Natural killer cell (primary cell): ENCODE measurements at regions not wholly inside any gene's neighbourhood (a gene's known extent, or its start where the extent isn't known, plus 50 kb on each side); places are given as distances from the start of the nearest gene placed in this dataset.

ENCODE experiments used
- ATAC-seq, 3 donors: fragments of 150-1000 bp in 2 of 3; fragments of 200-7000 bp in 1 of 3; cut with Tn5 transposase; 1 replicate in 1 of 3; 2 replicates in 2 of 3; pipeline ENCODE4 v1.10.0; 2021; ENCODE audit warnings: mild to moderate bottlenecking in 2 of 3, moderate library complexity in 2 of 3
- DNase-seq, 2 donors: peaks; one replicate each; pipeline versions ENCODE4 v3.0.0 to v3.0.0-alpha.2; 2013 to 2021; ENCODE audit warnings: mixed read lengths in 1 of 2
- H3K27ac ChIP-seq: one replicate; pipeline ENCODE4 v1.5.1; 2013; ENCODE audit warnings: mild to moderate bottlenecking, low read length
- H3K27me3 ChIP-seq: one replicate; pipeline ENCODE4 v1.6.1; 2013; ENCODE audit warnings: low read length; ENCODE audit not compliant: control insufficient read depth, insufficient read depth
- H3K36me3 ChIP-seq: one replicate; pipeline ENCODE4 v1.6.1; 2013; ENCODE audit warnings: low read length; ENCODE audit not compliant: control insufficient read depth, insufficient read depth
- H3K4me1 ChIP-seq: one replicate; pipeline ENCODE4 v1.6.1; 2013; ENCODE audit warnings: low read length; ENCODE audit not compliant: control insufficient read depth, insufficient read depth
- H3K4me3 ChIP-seq: one replicate; pipeline ENCODE4 v1.5.1; 2013; ENCODE audit warnings: low read length
- H3K9me3 ChIP-seq: one replicate; pipeline ENCODE4 v1.6.1; 2013; ENCODE audit warnings: low read length; ENCODE audit not compliant: control insufficient read depth, insufficient read depth
- H3K27ac Mint-ChIP-seq, 2 donors: one replicate each; pipeline ENCODE4 v1.8.0; 2022; ENCODE audit warnings: mild to moderate bottlenecking in 2 of 2, mixed read lengths in 2 of 2, moderate library complexity in 1 of 2
- H3K27me3 Mint-ChIP-seq, 2 donors: one replicate each; pipeline ENCODE4 v1.8.0; 2022; ENCODE audit warnings: low read depth in 2 of 2, mixed read lengths in 2 of 2
- H3K36me3 Mint-ChIP-seq: one replicate; pipeline ENCODE4 v1.8.0; 2022; ENCODE audit warnings: mixed read lengths
- H3K4me1 Mint-ChIP-seq, 2 donors: one replicate each; pipeline ENCODE4 v1.8.0; 2022; ENCODE audit warnings: mixed read lengths in 2 of 2
- H3K4me3 Mint-ChIP-seq: one replicate; pipeline ENCODE4 v1.8.0; 2022; ENCODE audit warnings: mild to moderate bottlenecking, moderate library complexity, mixed read lengths
- H3K9me3 Mint-ChIP-seq, 2 donors: one replicate each; pipeline ENCODE4 v1.8.0; 2022; ENCODE audit warnings: mixed read lengths in 2 of 2
- CTCF ChIP-seq: fragments of 200-600 bp; IDR thresholded peaks from one replicate; pipeline ENCODE4 v1.8.0; 2022; ENCODE audit warnings: antibody characterized with exemption
- WGBS: methylation state at CpG from one replicate; pipeline ENCODE4 v1.1.7; 2013; ENCODE audit warnings: missing lambda C conversion rate; ENCODE audit not compliant: insufficient coverage; 5-methylcytosine and 5-hydroxymethylcytosine counted together
- intact Hi-C: fragments of 100-400 bp; cut with micrococcal nuclease; formaldehyde crosslinking; loops from one replicate; pipeline ENCODE4 v1.14.2; 2022

- DNase-seq (peak in 1 of 2 donors; percentile 33), ATAC-seq (no peak)
- peaks cover 26% of the 10 kb centered on the region for H3K4me1 ChIP-seq
- H3K36me3 ChIP-seq: no peaks in the 10 kb centered on the region
- H3K27me3 Mint-ChIP-seq: no peaks in the 10 kb centered on the region
- H3K27ac Mint-ChIP-seq: no peak overlapping the region
- H3K4me1 Mint-ChIP-seq: peaks cover 28 to 29% of the 10 kb centered on the region in 2 donors
- no peaks in the 10 kb centered on the region for H3K27me3 ChIP-seq
- H3K36me3 Mint-ChIP-seq: no peaks in the 10 kb centered on the region
- no peak overlapping the region for H3K4me3 ChIP-seq
- intact Hi-C loops: no loop called here
- H3K9me3 ChIP-seq: no peaks in the 10 kb centered on the region
- TF ChIP-seq CTCF: no peak
- H3K27ac ChIP-seq: no peak overlapping the region
- H3K4me3 Mint-ChIP-seq: no peak overlapping the region
- 83% methylated on average over 6 of the region's 6 CpGs for WGBS
- H3K9me3 Mint-ChIP-seq: no peaks in the 10 kb centered on the region
These were observed 75.5 kb upstream of the TNFAIP3 start for GRCh38 chr6:137791281-137792159.

GRCh38 chr6:137792160-137793033 is 74.7 kb upstream of the TNFAIP3 start:
- no peaks in the 10 kb centered on the region for H3K27me3 Mint-ChIP-seq
- no peak overlapping the region for H3K27ac ChIP-seq
- TF ChIP-seq CTCF: no peak
- DNase-seq: peak in 1 of 2 donors; percentile 46
- no peaks in the 10 kb centered on the region for H3K36me3 Mint-ChIP-seq
- no peak overlapping the region for H3K27ac Mint-ChIP-seq
- ATAC-seq: no peak
- H3K9me3 Mint-ChIP-seq: no peaks in the 10 kb centered on the region
- H3K4me3 Mint-ChIP-seq: no peak overlapping the region
- peaks cover 28 to 29% of the 10 kb centered on the region in 2 donors for H3K4me1 Mint-ChIP-seq
- WGBS: 72% methylated on average over 2 of the region's 6 CpGs
- intact Hi-C loops: no loop called here
- H3K9me3 ChIP-seq: no peaks in the 10 kb centered on the region
- no peak overlapping the region for H3K4me3 ChIP-seq
- H3K27me3 ChIP-seq: no peaks in the 10 kb centered on the region
- H3K4me1 ChIP-seq: peaks cover 26% of the 10 kb centered on the region
- H3K36me3 ChIP-seq: no peaks in the 10 kb centered on the region

GRCh38 chr6:137793805-137794515 is 73.1 kb upstream of the TNFAIP3 start:
- no peaks in the 10 kb centered on the region for H3K36me3 ChIP-seq
- no peaks in the 10 kb centered on the region for H3K36me3 Mint-ChIP-seq
- TF ChIP-seq CTCF: no peak
- no peak overlapping the region for H3K4me3 ChIP-seq
- H3K9me3 Mint-ChIP-seq: no peaks in the 10 kb centered on the region
- peaks cover 26% of the 10 kb centered on the region for H3K4me1 ChIP-seq
- H3K27me3 Mint-ChIP-seq: no peaks in the 10 kb centered on the region
- peak overlapping the region; percentile 64 for H3K4me3 Mint-ChIP-seq
- H3K27me3 ChIP-seq: no peaks in the 10 kb centered on the region
- peak overlapping the region; percentile 77 to 86 for H3K27ac Mint-ChIP-seq
- intact Hi-C loops: no loop called here
- no peak for ATAC-seq
- DNase-seq: no peak
- peak overlapping the region; percentile 30 for H3K27ac ChIP-seq
- 88% methylated on average over 8 of the region's 8 CpGs for WGBS
- no peaks in the 10 kb centered on the region for H3K9me3 ChIP-seq
- peaks cover 33 to 35% of the 10 kb centered on the region in 2 donors for H3K4me1 Mint-ChIP-seq
